ENCODE measurements at regions not wholly inside any gene's neighbourhood (a gene's known extent, or its start where the extent isn't known, plus 50 kb on each side); places are given as distances from the start of the nearest gene placed in this dataset.
"Not testable (repeated sequence)": the region's sequence is repeated elsewhere in the genome, so short reads cannot be mapped to it uniquely, and the experiment has no call there.

DNA sequence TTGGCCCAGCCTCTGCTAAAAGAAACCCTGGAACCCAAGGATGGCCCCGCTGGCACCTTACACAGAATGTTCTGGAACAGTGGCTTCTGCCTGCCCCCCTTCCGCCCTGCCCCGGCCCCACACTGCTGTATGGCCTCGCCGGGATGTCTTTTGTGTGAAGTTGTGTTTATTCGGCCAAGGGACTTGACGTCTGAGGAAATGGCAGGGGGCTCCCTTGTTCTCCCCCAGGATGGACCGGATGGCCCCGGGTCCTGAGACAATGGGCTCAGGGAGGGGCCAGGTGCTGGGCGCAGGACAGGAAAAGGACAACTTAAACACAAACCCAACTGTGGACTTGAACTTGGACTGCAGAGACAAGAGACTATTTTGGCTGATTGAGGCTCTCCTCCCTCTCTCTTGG lies 81.6 kb upstream of the GSE1 start:
- Histone ChIP-seq H3K27ac (peak overlapping the region; percentile 1), H3K9me3 (ENCODE audit: low read depth) (no peaks in the 10 kb centered on the region), H3K4me1 (ENCODE audit: low read depth) (peaks cover 66% of the 10 kb centered on the region), H3K36me3 (no peaks in the 10 kb centered on the region), H3K4me3 (no peak overlapping the region), H3K27me3 (no peaks in the 10 kb centered on the region)
- DNase-seq (ENCODE audit: low read depth in 1 of 2, low spot score in 1 of 2), result no peak
- TF ChIP-seq CTCF (IDR thresholded peaks at IDR 0.05; ENCODE audit: low read depth, low read length), result no peak

DNA sequence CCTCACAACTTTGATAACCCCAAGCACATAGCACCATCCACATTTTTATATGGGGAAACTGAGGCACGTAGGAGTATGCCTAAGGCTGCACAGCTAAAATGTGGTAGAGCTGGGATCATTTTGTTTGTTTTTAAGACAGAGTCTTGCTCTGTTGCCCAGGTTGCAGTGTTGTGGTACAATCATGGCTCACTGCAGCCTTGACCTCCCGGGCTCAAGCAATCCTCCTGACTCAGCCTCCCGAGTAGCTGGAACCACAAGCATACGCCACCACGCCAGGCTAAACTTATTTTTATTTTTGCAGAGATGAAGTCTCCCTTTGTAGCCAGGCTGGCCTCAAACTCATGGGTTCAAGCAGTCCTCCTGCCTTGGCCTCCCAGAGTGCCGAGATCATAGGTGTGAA lies 81.0 kb upstream of the GSE1 start:
- peak overlapping the region; percentile 49 for H3K27ac ChIP-seq
- no peaks in the 10 kb centered on the region for H3K9me3 ChIP-seq (ENCODE audit: low read depth)
- H3K4me3 ChIP-seq, result no peak overlapping the region
- TF ChIP-seq CTCF (IDR thresholded peaks at IDR 0.05; ENCODE audit: low read depth, low read length), result no peak
- H3K36me3 ChIP-seq, result no peaks in the 10 kb centered on the region
- H3K27me3 ChIP-seq, result no peaks in the 10 kb centered on the region
- peaks cover 66% of the 10 kb centered on the region for H3K4me1 ChIP-seq (ENCODE audit: low read depth)
- no peak for DNase-seq (ENCODE audit: low read depth in 1 of 2, low spot score in 1 of 2)

DNA sequence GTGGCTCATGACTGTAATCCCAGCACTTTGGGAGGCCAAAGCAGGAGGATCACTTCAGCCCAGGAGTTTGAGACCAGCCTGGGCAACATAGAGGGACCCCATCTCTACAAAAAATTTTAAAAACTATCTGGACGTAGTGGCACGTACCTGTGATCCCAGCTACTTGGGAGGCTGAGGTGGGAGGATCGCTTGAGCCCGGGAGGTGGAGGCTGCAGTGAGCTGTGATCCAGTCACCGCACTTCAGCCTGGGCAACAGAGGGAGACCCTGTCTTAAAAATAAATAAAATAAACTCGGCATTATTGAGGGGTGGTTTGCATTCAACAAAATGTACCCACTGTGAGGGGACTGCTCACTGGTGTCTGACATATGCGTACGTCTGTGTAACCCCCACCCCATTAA lies 79.5 kb upstream of the GSE1 start:
- H3K4me1 ChIP-seq (ENCODE audit: low read depth), result peaks cover 71% of the 10 kb centered on the region
- H3K9me3 ChIP-seq (ENCODE audit: low read depth); H3K27me3 ChIP-seq; H3K36me3 ChIP-seq; DNase-seq (ENCODE audit: low read depth in 1 of 2, low spot score in 1 of 2); H3K4me3 ChIP-seq: not testable (repeated sequence)
- H3K27ac ChIP-seq, result peak overlapping the region; percentile 93

DNA sequence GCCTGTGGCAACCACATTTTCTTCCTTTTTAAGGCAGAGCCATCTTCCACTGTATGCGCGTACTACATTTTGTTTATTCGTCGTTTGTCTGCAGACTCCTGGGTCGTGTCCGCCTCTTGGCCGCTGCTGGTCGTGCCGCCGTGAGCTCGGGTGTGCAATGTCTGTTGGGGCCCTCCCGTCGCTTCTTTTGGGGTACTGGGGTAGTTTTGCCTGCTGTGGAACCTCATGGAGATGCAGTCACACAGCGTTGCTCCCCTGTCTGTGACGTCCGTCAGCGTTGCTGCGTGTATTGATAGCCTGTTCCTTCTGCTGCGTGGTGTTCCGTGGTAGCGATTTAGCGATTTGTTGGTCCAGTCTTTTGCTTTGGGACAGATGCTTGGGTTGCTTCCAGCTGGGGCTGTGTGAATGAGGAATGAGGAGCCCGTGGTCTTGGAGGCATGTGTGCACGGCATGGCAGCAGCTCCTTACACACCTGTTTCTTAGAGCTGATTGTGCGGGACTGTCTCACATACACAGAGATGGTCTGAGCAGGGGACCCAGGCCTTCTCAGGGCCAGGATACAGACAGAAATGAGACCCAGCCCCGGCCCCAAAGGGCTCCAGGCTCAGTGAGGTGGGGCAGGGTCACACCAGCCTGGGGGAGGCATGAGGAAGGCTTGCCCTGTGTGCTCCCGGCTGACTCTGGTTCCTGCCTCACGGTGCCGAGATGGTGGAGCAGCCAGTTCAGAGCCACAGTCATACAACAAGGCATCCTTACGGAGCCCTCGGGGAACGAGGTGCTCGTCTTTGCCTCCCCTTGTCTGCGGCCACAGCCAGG lies 78.4 kb upstream of the GSE1 start:
- H3K27me3 ChIP-seq, result no peaks in the 10 kb centered on the region
- DNase-seq (ENCODE audit: low read depth in 1 of 2, low spot score in 1 of 2), result no peak
- H3K27ac ChIP-seq, result peak overlapping the region; percentile 93
- no peak for TF ChIP-seq CTCF (IDR thresholded peaks at IDR 0.05; ENCODE audit: low read depth, low read length)
- H3K4me3 ChIP-seq, result no peak overlapping the region
- H3K9me3 ChIP-seq (ENCODE audit: low read depth), result no peaks in the 10 kb centered on the region
- no peaks in the 10 kb centered on the region for H3K36me3 ChIP-seq
- peaks cover 78% of the 10 kb centered on the region for H3K4me1 ChIP-seq (ENCODE audit: low read depth)

GRCh38 chr16:85535352-85536072 lies 77.6 kb upstream of the GSE1 start:
- no peak for TF ChIP-seq CTCF (IDR thresholded peaks at IDR 0.05; ENCODE audit: low read depth, low read length)
- Histone ChIP-seq H3K27me3 (no peaks in the 10 kb centered on the region), H3K27ac (peak overlapping the region; percentile 93), H3K4me1 (ENCODE audit: low read depth) (peaks cover 78% of the 10 kb centered on the region), H3K36me3 (no peaks in the 10 kb centered on the region), H3K9me3 (ENCODE audit: low read depth) (no peaks in the 10 kb centered on the region), H3K4me3 (no peak overlapping the region)
- peak in 1 of 2 donors; percentile 96 for DNase-seq (ENCODE audit: low read depth in 1 of 2, low spot score in 1 of 2)

GRCh38 chr16:85536073-85536410 lies 77.1 kb upstream of the GSE1 start:
- Histone ChIP-seq H3K9me3 (ENCODE audit: low read depth) (no peaks in the 10 kb centered on the region), H3K4me1 (ENCODE audit: low read depth) (peaks cover 74% of the 10 kb centered on the region), H3K36me3 (no peaks in the 10 kb centered on the region), H3K4me3 (no peak overlapping the region), H3K27ac (peak overlapping the region; percentile 93), H3K27me3 (no peaks in the 10 kb centered on the region)
- TF ChIP-seq CTCF (IDR thresholded peaks at IDR 0.05; ENCODE audit: low read depth, low read length), result no peak
- peak in 1 of 2 donors; percentile 52 for DNase-seq (ENCODE audit: low read depth in 1 of 2, low spot score in 1 of 2)
